Lower leg skin (tissue), 4 donors: ENCODE measurements at regions not wholly inside any gene's neighbourhood (a gene's known extent, or its start where the extent isn't known, plus 50 kb on each side); places are given as distances from the start of the nearest gene placed in this dataset.

ENCODE experiments used
- DNase-seq, 2 donors: peaks; one replicate each; pipeline ENCODE4 v3.0.0-alpha.2; 2019; ENCODE audit warnings: low spot score in 2 of 2
- H3K4me3 ChIP-seq: fragments of 200-600 bp; sonication (generic); 2 replicates; pipeline ENCODE4 v1.5.1; 2017; ENCODE audit warnings: mild to moderate bottlenecking, low read depth; ENCODE audit not compliant: poor library complexity, severe bottlenecking
- CTCF ChIP-seq, 3 donors: fragments of 450-650 bp; IDR thresholded peaks; one replicate each; pipeline ENCODE4 v1.5.1; 2016; ENCODE audit warnings: antibody characterized with exemption in 3 of 3, mild to moderate bottlenecking in 3 of 3, moderate library complexity in 2 of 3
- POLR2A ChIP-seq, 2 donors: fragments of 450-650 bp; IDR thresholded peaks; one replicate each; pipeline ENCODE4 v1.6.1; 2016 to 2017; ENCODE audit warnings: antibody characterized with exemption in 2 of 2, mild to moderate bottlenecking in 1 of 2, moderate library complexity in 1 of 2
- WGBS, 2 donors: methylation state at CpG; one replicate each; pipeline ENCODE4 v1.1.5; 2018; 5-methylcytosine and 5-hydroxymethylcytosine counted together
- intact Hi-C: fragments of 100-400 bp; cut with DNase I; formaldehyde crosslinking; loops from one replicate; pipeline ENCODE4 v1.15.0; 2023; ENCODE audit warnings: low total_unique reads

GRCh38 chr2:7281231-7282201 lies 364.3 kb downstream of the RNF144A start:
- no peak for TF ChIP-seq CTCF (IDR thresholded peaks at IDR 0.05)
- no peak for TF ChIP-seq POLR2A (IDR thresholded peaks at IDR 0.05)
- intact Hi-C loops = no loop called here
- DNase-seq = no peak
- no peak overlapping the region for H3K4me3 ChIP-seq
- 36% methylated on average over 9 of the region's 9 CpGs for WGBS, 2 donors

GRCh38 chr2:7286120-7286519 lies 368.9 kb downstream of the RNF144A start:
- no peak for TF ChIP-seq CTCF (IDR thresholded peaks at IDR 0.05)
- TF ChIP-seq POLR2A (IDR thresholded peaks at IDR 0.05) = no peak
- 90 to 93% methylated on average over 9 of the region's 9 CpGs for WGBS, 2 donors
- no peak for DNase-seq
- intact Hi-C loops = no loop called here
- no peak overlapping the region for H3K4me3 ChIP-seq

GRCh38 chr2:7288484-7288883 lies 371.3 kb downstream of the RNF144A start:
- TF ChIP-seq CTCF (IDR thresholded peaks at IDR 0.05) = no peak
- TF ChIP-seq POLR2A (IDR thresholded peaks at IDR 0.05) = no peak
- no peak overlapping the region for H3K4me3 ChIP-seq
- WGBS, 2 donors = 67 to 84% methylated on average over 4 of the region's 4 CpGs
- no peak for DNase-seq
- intact Hi-C loops = no loop called here

- no peak overlapping the region for H3K4me3 ChIP-seq
- intact Hi-C loops = no loop called here
- 85 to 88% methylated on average over 7 of the region's 7 CpGs for WGBS, 2 donors
- no peak for DNase-seq
- TF ChIP-seq CTCF (IDR thresholded peaks at IDR 0.05) = no peak
- TF ChIP-seq POLR2A (IDR thresholded peaks at IDR 0.05) = no peak
These were observed 372.5 kb downstream of the RNF144A start for GRCh38 chr2:7289697-7290096.

GRCh38 chr2:7292154-7292691 lies 375.0 kb downstream of the RNF144A start:
- H3K4me3 ChIP-seq = no peak overlapping the region
- no peak for TF ChIP-seq POLR2A (IDR thresholded peaks at IDR 0.05)
- TF ChIP-seq CTCF (IDR thresholded peaks at IDR 0.05) = no peak
- intact Hi-C loops = no loop called here
- WGBS, 2 donors = 58 to 60% methylated on average over 7 of the region's 7 CpGs
- DNase-seq = no peak
